HepG2 (cell line): ENCODE measurements at regions not wholly inside any gene's neighbourhood (a gene's known extent, or its start where the extent isn't known, plus 50 kb on each side); places are given as distances from the start of the nearest gene placed in this dataset.

Experiments used
- CTCF ChIP-seq: sonication (generic); formaldehyde crosslinking; IDR thresholded peaks from 2 replicates; pipeline ENCODE4 v1.5.0; 2020; ENCODE audit warnings: mild to moderate bottlenecking, missing genetic modification reagents, moderate library complexity
- KDM1A ChIP-seq: IDR thresholded peaks from 2 replicates; pipeline ENCODE4 v1.6.1; 2016; ENCODE audit warnings: missing compliant biosample characterization
- NONO ChIP-seq, 2 experiments: fragments of 450-650 bp in 1 of 2; sonication (generic) in 1 of 2; formaldehyde crosslinking in 1 of 2; IDR thresholded peaks in 1 of 2; conservative IDR thresholded peaks in 1 of 2; 2 replicates each; pipeline versions ENCODE4 v1.6.1 to v1.8.0; 2017 to 2022; ENCODE audit warnings: mild to moderate bottlenecking in 1 of 2, missing genetic modification reagents in 1 of 2, moderate library complexity in 1 of 2
- PBX3 ChIP-seq: sonication (generic); formaldehyde crosslinking; IDR thresholded peaks from 2 replicates; pipeline ENCODE4 v1.8.1; 2023; ENCODE audit warnings: missing genetic modification reagents, inconsistent platforms, borderline replicate concordance
- RAD21 ChIP-seq: fragments of 450-650 bp; formaldehyde crosslinking; IDR thresholded peaks from 2 replicates; pipeline ENCODE4 v1.5.0; 2020; ENCODE audit warnings: mild to moderate bottlenecking
- RELA ChIP-seq: sonication (generic); formaldehyde crosslinking; IDR thresholded peaks from 2 replicates; pipeline ENCODE4 v1.4.0; 2020; ENCODE audit warnings: missing genetic modification reagents
- SMAD1 ChIP-seq: sonication (generic); formaldehyde crosslinking; IDR thresholded peaks from 2 replicates; pipeline ENCODE4 v1.4.0; 2020; ENCODE audit warnings: missing genetic modification reagents, low read depth, mild to moderate bottlenecking, borderline replicate concordance
- SMC3 ChIP-seq: IDR thresholded peaks from 2 replicates; pipeline ENCODE4 v1.6.1; 2011; ENCODE audit warnings: low read length, improper control_type of control experiment
- STAG1 ChIP-seq: sonication (generic); formaldehyde crosslinking; IDR thresholded peaks from 2 replicates; pipeline ENCODE4 v1.4.0; 2020; ENCODE audit warnings: missing genetic modification reagents
- TEAD3 ChIP-seq: optimal IDR thresholded peaks from 2 replicates; pipeline ENCODE3; 2016; ENCODE audit warnings: borderline replicate concordance
- ZNF768 ChIP-seq: sonication (generic); formaldehyde crosslinking; IDR thresholded peaks from 2 replicates; pipeline ENCODE4 v1.4.0; 2020; ENCODE audit warnings: missing genetic modification reagents
- ZSCAN21 ChIP-seq: sonication (generic); formaldehyde crosslinking; IDR thresholded peaks from 2 replicates; pipeline ENCODE4 v1.8.0; 2022; ENCODE audit warnings: mild to moderate bottlenecking, missing genetic modification reagents, moderate library complexity, borderline replicate concordance
- ZUFSP ChIP-seq: sonication (generic); formaldehyde crosslinking; IDR thresholded peaks from 2 replicates; pipeline ENCODE4 v1.9.0; 2021; ENCODE audit warnings: missing genetic modification reagents, mild to moderate bottlenecking, borderline replicate concordance
- TF ChIP-seq, protein P1 (sequence below): sonication (generic); formaldehyde crosslinking; IDR thresholded peaks from 2 replicates; pipeline ENCODE4 v1.4.0; 2020; ENCODE audit warnings: missing genetic modification reagents, mild to moderate bottlenecking, borderline replicate concordance
- TF ChIP-seq, protein P2 (sequence below): sonication (generic); formaldehyde crosslinking; IDR thresholded peaks from 2 replicates; pipeline ENCODE4 v1.8.0; 2022; ENCODE audit warnings: missing genetic modification reagents, mild to moderate bottlenecking, moderate library complexity, borderline replicate concordance

- TF ChIP-seq CTCF (peak; percentile 97), STAG1 (peak; percentile 92), RELA (no peak), RAD21 (CRISPR knock-in tag) (peak; percentile 71), ZUFSP (CRISPR knock-in tag) (no peak), NONO (IDR thresholded peaks at IDR 0.05) (no peak), NONO (CRISPR knock-in tag; conservative IDR thresholded peaks at IDR 0.05) (0 out of 2 replicates have a peak, but pooled peaks have one; percentile 33), ZNF768 (CRISPR knock-in tag) (0 out of 2 replicates have a peak, but pooled peaks have one; percentile 35), PBX3 (CRISPR knock-in tag) (no peak), ZSCAN21 (CRISPR knock-in tag) (0 out of 2 replicates have a peak, but pooled peaks have one; percentile 70), TEAD3 (CRISPR knock-in tag) (peak; percentile 48), SMAD1 (CRISPR knock-in tag) (0 out of 2 replicates have a peak, but pooled peaks have one; percentile 47), SMC3 (peak; percentile 51), KDM1A (CRISPR knock-in tag) (0 out of 2 replicates have a peak, but pooled peaks have one; percentile 22)
- TF ChIP-seq, protein P1, sequence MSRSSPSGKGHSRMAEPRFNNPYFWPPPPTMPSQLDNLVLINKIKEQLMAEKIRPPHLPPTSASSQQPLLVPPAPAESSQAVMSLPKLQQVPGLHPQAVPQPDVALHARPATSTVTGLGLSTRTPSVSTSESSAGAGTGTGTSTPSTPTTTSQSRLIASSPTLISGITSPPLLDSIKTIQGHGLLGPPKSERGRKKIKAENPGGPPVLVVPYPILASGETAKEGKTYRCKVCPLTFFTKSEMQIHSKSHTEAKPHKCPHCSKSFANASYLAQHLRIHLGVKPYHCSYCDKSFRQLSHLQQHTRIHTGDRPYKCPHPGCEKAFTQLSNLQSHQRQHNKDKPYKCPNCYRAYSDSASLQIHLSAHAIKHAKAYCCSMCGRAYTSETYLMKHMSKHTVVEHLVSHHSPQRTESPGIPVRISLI: no peak
- TF ChIP-seq, protein P2, sequence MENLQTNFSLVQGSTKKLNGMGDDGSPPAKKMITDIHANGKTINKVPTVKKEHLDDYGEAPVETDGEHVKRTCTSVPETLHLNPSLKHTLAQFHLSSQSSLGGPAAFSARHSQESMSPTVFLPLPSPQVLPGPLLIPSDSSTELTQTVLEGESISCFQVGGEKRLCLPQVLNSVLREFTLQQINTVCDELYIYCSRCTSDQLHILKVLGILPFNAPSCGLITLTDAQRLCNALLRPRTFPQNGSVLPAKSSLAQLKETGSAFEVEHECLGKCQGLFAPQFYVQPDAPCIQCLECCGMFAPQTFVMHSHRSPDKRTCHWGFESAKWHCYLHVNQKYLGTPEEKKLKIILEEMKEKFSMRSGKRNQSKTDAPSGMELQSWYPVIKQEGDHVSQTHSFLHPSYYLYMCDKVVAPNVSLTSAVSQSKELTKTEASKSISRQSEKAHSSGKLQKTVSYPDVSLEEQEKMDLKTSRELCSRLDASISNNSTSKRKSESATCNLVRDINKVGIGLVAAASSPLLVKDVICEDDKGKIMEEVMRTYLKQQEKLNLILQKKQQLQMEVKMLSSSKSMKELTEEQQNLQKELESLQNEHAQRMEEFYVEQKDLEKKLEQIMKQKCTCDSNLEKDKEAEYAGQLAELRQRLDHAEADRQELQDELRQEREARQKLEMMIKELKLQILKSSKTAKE (CRISPR knock-in tag): 0 out of 2 replicates have a peak, but pooled peaks have one; percentile 7
Measured at GRCh38 chr1:5745800-5746610, 246.2 kb downstream of the NPHP4 start (continued).
